Inflammatory macrophage (primary cell): ENCODE measurements at regions not wholly inside any gene's neighbourhood (a gene's known extent, or its start where the extent isn't known, plus 50 kb on each side); places are given as distances from the start of the nearest gene placed in this dataset.
"Not testable (repeated sequence)": the region's sequence is repeated elsewhere in the genome, so short reads cannot be mapped to it uniquely, and the experiment has no call there.

ENCODE experiments used
- DNase-seq, 2 donors: peaks; one replicate each; pipeline ENCODE4 v3.0.0-alpha.2; 2020 to 2022

DNA sequence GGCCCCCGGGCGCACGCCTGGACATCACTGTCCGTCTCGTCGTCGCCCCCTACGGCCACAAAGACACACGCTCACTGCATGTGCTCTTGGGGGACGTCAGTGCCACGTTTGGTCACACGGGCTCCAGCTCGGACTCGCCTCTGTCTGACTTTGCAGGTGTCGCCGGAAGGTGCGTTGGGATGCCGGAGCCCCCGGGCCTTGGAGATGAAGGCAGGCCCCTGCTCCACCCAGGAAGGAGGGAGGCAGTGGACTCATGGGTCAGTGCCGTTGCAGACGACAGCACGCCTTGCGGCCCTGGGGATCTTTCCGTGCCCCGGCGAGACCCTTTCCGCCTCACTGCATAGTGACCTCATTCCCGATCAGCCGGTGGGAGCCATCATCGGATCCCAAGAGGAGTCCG is 1414.8 kb upstream of the PCDH10 start:
- DNase-seq: not testable (repeated sequence)

GRCh38 chr4:131734851-131735385 is 1414.2 kb upstream of the PCDH10 start:
- not testable (repeated sequence) for DNase-seq

GRCh38 chr4:131738991-131739390 is 1410.1 kb upstream of the PCDH10 start:
- DNase-seq: not testable (repeated sequence)

- not testable (repeated sequence) for DNase-seq
Observed at GRCh38 chr4:131741836-131742235, 1407.3 kb upstream of the PCDH10 start.

GRCh38 chr4:131742536-131743205 is 1406.4 kb upstream of the PCDH10 start:
- not testable (repeated sequence) for DNase-seq

GRCh38 chr4:131743348-131743747 is 1405.7 kb upstream of the PCDH10 start:
- not testable (repeated sequence) for DNase-seq

DNA sequence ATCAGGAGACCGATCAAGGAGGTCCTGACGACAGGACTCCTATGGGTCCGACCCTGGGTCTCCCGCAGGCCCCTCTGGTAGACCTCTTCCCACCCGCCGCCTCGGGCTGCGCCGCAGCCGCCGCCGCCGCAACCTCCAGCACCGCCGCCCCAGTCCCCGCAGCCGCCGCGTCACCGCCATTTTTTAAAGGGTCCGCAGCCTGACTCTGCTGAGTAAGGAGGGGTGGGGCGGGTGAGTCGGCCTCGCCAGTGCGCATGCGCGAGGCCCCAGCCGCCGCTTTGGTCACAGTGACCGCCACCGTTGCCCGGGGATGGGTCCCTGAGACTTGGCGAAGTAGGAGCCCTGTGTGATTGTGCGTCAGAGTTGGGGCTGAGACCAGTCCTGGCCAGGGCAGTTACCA is 1401.9 kb upstream of the PCDH10 start:
- not testable (repeated sequence) for DNase-seq

GRCh38 chr4:131749224-131749623 is 1399.9 kb upstream of the PCDH10 start:
- DNase-seq: not testable (repeated sequence)

DNA sequence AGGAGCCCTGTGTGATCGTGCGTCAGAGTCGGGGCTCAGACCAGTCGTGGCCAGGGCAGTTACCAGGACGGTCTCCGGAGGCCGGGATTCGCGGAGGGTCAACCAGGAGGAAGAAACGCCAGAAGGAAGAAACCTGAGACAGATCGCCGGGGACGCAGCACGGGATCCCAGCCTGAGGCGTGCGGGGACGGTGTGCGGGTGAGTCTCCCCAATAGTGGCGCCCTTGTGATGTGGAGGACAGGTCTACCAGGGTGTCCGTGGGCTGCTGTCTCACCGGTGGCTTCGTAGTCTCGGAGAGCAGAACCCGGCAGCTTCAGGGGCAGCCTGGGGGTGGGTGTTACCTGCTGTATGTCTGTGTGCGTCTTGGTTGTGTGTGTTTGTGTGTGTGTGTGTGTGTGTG is 1399.1 kb upstream of the PCDH10 start:
- DNase-seq: not testable (repeated sequence)

- DNase-seq: not testable (repeated sequence)
Observed at GRCh38 chr4:131750469-131750868, 1398.6 kb upstream of the PCDH10 start.

DNA sequence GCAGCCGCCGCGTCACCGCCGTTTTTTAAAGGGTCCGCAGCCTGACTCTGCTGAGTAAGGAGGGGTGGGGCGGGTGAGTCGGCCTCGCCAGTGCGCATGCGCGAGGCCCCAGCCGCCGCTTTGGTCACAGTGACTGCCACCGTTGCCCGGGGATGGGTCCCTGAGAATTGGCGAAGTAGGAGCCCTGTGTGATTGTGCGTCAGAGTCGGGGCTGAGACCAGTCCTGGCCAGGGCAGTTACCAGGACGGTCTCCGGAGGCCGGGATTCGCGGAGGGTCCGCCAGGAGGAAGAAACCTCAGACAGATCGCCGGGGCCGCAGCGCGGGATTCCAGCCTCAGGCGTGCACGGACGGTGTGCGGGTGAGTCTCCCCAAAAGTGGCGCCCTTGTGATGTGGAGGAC is 1386.9 kb upstream of the PCDH10 start:
- not testable (repeated sequence) for DNase-seq

DNA sequence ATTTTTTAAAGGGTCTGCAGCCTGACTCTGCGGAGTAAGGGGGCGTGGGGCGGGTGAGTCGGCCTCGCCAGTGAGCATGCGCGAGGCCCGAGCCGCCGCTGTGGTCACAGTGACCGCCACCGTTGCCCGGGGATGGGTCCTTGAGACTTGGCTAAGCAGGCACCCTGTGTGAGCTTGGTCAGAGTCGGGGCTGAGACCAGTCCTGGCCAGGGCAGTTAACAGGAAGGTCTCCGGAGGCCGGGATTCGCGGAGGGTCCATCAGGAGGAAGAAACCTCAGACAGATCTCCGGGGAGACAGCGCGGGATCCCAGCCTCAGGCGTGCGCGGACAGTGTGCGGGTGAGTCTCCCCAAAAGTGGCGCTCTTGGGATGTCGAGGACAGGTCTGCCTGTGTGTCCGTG is 1384.4 kb upstream of the PCDH10 start:
- DNase-seq: no peak

DNA sequence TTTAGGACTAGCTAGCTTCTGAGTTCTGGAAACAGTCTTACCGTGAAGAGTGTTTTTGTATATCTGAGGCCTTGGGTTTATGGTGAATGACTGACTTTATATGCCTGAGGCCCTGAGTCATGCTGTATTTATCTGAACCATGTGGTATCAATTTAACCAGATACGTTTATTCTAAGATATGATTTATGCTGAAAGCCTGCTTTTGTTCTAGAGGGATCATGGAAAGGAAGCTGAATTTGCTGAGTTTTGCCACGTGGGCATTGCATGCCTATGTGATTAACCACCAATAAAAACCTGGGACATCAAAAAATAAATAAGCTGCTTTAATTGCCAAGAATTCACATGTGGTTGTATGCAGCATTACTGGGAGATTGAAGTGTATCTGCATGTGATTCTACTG is 1374.7 kb upstream of the PCDH10 start:
- DNase-seq: not testable (repeated sequence)

GRCh38 chr4:131810565-131810964 is 1338.5 kb upstream of the PCDH10 start:
- DNase-seq: not testable (repeated sequence)
